HAP-1 (cell line): ENCODE measurements at regions not wholly inside any gene's neighbourhood (a gene's known extent, or its start where the extent isn't known, plus 50 kb on each side); places are given as distances from the start of the nearest gene placed in this dataset.
"Not testable (repeated sequence)": the region's sequence is repeated elsewhere in the genome, so short reads cannot be mapped to it uniquely, and the experiment has no call there.

Experiments
- DNase-seq, 2 experiments: peaks; one replicate each; pipeline ENCODE4 v3.0.0-alpha.2; 2016 to 2020; ENCODE audit warnings: low spot score in 2 of 2
- H3K27me3 ChIP-seq: fragments of 250-450 bp; sonication (Bioruptor Pico); 2 replicates; pipeline ENCODE4 v1.5.1; 2020; ENCODE audit warnings: low read depth, mild to moderate bottlenecking, moderate library complexity
- H3K36me3 ChIP-seq: fragments of 250-450 bp; sonication (Bioruptor Pico); replicated peaks from 2 replicates; pipeline ENCODE4 v1.5.1; 2020; ENCODE audit warnings: mild to moderate bottlenecking
- H3K4me1 ChIP-seq: fragments of 250-450 bp; sonication (Bioruptor Pico); 2 replicates; pipeline ENCODE4 v1.5.1; 2020; ENCODE audit warnings: mild to moderate bottlenecking
- H3K4me3 ChIP-seq: fragments of 250-450 bp; sonication (Bioruptor Pico); 2 replicates; pipeline ENCODE4 v1.5.1; 2020; ENCODE audit warnings: mild to moderate bottlenecking, moderate library complexity
- H3K9me3 ChIP-seq: fragments of 250-450 bp; sonication (Bioruptor Pico); 2 replicates; pipeline ENCODE4 v1.5.1; 2020; ENCODE audit warnings: mild to moderate bottlenecking, moderate library complexity
- in situ Hi-C: fragments of 300-500 bp; cut with MboI; formaldehyde crosslinking; loops from 3 replicates; pipeline ENCODE4 v1.14.3; 2020; ENCODE audit warnings: low sequenced_read_pairs, inconsistent platforms, mixed read lengths

DNA sequence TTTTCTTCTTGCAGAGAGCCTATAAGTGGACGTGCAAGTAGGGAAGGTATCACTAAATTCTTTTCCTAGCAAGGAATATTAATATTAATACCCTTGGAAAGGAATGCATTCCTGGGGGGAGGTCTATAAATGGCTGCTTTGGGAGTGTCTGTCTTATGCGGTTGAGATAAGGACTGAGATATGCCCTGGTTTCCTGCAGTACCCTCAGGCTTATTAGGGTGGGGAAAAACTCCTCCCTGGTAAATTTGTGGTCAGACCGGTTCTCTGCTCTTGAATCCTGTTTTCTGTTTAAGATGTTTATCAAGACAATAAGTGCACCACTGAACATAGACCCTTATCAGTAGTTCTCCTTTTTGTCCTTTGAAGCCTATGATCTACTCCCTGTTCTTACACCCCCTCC is 155.2 kb downstream of the COPS8 start:
- H3K27me3 ChIP-seq, DNase-seq, H3K36me3 ChIP-seq, H3K4me3 ChIP-seq, H3K4me1 ChIP-seq, H3K9me3 ChIP-seq, in situ Hi-C loops: not testable (repeated sequence)

DNA sequence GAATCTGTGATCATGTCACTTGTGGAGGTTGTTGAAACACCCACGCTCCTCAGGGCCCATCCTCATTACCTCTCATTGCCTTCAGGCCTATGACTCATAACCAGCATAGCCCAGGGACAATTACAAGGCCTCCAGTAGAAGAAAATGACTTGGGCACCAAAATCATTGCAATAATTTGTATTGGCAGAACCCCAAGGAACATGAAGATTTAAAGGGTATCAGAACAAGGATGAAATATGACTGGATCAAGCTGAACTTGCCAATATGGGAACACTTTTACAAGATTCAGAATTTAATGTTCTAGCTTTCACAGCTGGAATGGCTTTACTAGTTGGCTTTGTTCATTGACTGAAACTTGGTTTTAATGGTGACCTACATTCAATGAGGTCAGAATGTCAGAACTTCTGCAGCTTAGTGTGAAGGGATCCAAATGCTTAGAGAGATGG is 156.4 kb downstream of the COPS8 start:
- Histone ChIP-seq H3K4me3 (no peak overlapping the region), H3K36me3 (no peaks in the 10 kb centered on the region), H3K4me1 (no peaks in the 10 kb centered on the region), H3K27me3 (no peaks in the 10 kb centered on the region), H3K9me3 (no peaks in the 10 kb centered on the region)
- no peak for DNase-seq
- in situ Hi-C loops: no loop called here

DNA sequence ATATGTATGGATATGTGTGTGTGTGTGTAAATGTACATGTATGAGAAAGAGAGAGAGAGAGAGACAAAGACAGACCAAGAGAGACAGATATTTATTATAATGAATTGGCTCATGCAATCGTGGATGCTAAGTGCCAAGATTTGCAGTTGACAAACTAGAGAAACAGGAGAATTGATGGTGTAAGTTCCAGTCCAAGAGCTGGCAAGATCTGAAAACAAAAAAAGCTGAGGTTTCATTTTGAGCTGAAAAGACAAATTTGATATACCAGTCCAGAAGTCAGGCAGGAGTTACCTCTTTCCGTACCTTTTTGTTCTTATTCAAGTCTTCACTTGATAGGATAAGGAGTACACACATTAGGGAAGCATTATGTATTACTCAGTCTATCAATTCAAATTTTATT is 157.8 kb downstream of the COPS8 start:
- H3K4me3 ChIP-seq: no peak overlapping the region
- no peak for DNase-seq
- no peaks in the 10 kb centered on the region for H3K27me3 ChIP-seq
- in situ Hi-C loops: no loop called here
- no peaks in the 10 kb centered on the region for H3K4me1 ChIP-seq
- H3K36me3 ChIP-seq: no peaks in the 10 kb centered on the region
- no peaks in the 10 kb centered on the region for H3K9me3 ChIP-seq

DNA sequence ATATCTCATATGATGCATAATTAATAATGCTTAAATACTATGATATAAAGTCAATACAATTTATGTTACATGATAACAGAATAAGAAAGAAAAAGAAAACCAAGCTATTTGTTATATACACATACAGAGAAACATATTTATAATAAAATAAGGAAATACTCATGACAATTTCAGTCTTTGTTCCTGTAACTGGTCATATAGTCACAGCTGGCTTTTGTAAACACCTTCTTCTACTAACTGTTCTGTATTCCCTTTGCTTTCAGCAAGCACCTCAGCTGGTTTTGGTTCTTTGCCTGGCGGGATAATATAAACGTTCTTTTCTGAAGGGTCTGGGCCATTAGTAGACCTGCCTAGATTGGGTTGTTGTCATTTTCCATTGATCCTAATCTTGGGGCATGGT is 158.5 kb downstream of the COPS8 start:
- in situ Hi-C loops: no loop called here
- DNase-seq: no peak
- H3K36me3 ChIP-seq: no peaks in the 10 kb centered on the region
- H3K4me1 ChIP-seq: no peaks in the 10 kb centered on the region
- no peaks in the 10 kb centered on the region for H3K27me3 ChIP-seq
- no peak overlapping the region for H3K4me3 ChIP-seq
- no peaks in the 10 kb centered on the region for H3K9me3 ChIP-seq

DNA sequence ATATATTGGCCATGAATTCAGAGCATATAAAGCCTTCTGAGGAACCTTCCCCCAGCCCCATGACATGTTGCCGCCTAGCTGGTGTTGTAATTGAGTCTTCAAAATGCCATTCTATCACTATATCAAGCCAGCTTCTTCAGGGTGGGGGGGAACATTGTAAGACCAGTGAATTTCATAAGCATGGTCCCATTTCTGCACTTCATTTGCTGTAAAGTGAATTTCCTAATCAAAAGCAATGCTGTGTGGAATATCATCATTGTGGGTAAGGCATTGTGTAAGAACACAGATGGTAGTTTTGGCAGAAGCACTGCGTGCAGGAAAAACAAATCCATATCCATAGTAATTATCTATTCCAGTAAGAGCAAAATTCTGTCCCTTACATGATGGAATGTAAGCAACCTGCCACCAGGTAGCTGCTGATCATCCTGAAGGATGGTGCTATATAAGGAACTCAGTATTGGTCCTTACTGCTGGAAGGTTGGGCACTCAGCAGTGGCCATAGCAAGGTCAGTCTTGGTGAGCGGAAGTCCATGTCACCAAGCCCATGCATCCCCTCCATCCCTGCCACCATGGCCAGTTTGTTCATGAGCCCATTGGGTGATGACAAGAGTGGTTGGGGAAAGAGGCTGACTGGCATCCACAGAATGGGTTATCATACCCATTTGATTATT is 159.4 kb downstream of the COPS8 start:
- H3K27me3 ChIP-seq: no peaks in the 10 kb centered on the region
- H3K4me3 ChIP-seq: no peak overlapping the region
- no peaks in the 10 kb centered on the region for H3K9me3 ChIP-seq
- H3K4me1 ChIP-seq: no peaks in the 10 kb centered on the region
- no peak for DNase-seq
- in situ Hi-C loops: no loop called here
- H3K36me3 ChIP-seq: no peaks in the 10 kb centered on the region

DNA sequence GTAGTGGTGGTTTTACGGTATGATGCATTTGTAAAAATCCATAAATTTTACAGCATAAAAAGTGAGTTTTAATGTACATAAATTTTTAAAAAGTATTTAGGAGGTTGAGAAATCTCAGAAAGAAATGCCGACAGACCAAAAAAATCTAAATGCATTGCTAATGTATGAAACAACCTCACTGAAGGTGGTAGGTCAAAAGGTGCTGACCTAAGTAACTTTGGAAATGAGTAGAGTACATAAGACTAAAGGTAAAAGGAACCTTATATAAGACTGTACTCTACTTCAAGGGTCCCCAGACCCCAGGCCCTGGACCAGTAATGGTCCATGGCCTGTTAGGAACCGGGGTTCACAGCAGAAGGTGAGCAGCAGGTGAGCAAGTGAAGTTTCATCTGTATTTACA is 163.4 kb downstream of the COL6A3 start:
- H3K27me3 ChIP-seq: no peaks in the 10 kb centered on the region
- in situ Hi-C loops: no loop called here
- DNase-seq: no peak
- H3K36me3 ChIP-seq: no peaks in the 10 kb centered on the region
- no peaks in the 10 kb centered on the region for H3K9me3 ChIP-seq
- H3K4me3 ChIP-seq: no peak overlapping the region
- no peaks in the 10 kb centered on the region for H3K4me1 ChIP-seq

DNA sequence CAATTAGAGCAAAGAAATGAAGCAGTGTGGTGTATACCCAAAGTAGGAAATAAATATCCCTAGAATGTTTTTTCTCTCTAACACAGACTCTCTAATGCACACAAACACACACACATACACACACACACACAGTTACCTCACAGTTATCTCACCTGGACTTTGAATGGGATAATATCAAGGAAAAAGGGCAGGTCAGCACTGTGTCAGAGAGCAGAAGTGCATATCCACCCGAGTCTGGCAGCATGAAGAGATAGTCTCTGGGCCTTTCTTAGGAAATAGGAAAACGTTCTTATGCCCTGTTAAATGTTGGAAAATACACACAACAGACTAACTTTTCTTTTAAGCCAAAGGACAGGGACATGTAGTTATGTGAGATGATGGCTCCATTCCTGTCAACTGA is 162.0 kb downstream of the COL6A3 start:
- Histone ChIP-seq H3K9me3 (no peaks in the 10 kb centered on the region), H3K27me3 (no peaks in the 10 kb centered on the region), H3K4me1 (no peaks in the 10 kb centered on the region), H3K4me3 (no peak overlapping the region), H3K36me3 (no peaks in the 10 kb centered on the region)
- DNase-seq: no peak
- in situ Hi-C loops: no loop called here

DNA sequence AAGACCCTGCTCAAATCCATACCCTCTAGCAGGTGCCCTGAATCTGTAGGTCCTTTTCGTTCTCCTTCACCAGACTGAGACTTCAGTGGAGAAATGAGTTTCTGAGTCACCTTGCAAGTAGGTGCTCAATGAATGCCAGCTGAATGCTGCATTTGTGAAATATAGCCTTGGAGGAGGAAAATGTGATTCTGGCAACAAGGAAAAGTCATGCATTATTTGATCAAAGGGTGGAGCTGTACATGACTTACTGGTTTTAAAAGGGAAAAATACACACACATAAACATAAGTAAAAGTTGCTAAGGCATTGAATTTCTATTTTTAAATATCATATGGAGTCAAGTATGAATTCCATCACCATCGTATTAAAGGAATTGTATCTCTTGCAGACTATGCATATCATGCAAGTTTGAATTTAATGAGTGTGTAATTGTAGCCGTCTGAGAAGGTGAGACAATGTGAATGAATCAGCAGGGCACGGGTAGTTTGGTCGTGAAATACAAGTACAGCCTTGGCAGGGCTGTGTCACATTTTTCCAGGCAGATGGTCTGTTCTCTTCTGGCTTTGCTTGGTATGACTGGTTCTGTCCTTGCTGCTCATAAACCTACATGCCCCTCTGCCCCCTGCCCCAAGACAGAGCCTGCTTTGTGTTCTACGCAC is 160.8 kb downstream of the COL6A3 start:
- Histone ChIP-seq H3K4me3 (no peak overlapping the region), H3K36me3 (no peaks in the 10 kb centered on the region), H3K9me3 (no peaks in the 10 kb centered on the region), H3K27me3 (no peaks in the 10 kb centered on the region), H3K4me1 (no peaks in the 10 kb centered on the region)
- in situ Hi-C loops: no loop called here
- no peak for DNase-seq

DNA sequence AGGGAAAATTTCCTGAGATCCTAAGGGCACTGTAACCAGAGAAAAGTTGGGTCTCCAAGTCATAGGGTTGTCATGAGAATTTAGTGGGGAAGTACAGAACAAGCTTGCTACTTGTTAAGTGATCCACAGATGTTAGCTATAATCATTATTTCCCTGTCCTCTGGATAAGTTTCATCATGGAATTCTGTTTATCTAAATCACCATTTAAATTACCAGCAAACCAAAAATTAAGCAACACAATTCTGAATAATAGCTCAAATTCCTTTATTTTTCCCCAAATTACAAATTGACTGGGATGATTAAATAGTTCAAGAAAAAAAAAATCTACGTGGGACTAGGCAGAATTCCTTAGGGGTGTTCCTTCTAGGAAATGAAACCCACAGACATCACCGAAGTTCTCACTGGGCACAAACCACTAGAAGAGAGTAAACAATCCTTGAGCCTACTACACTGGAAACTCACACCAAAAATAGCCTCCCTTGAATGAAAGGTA is 159.5 kb downstream of the COL6A3 start:
- in situ Hi-C loops: no loop called here
- H3K36me3 ChIP-seq: no peaks in the 10 kb centered on the region
- no peaks in the 10 kb centered on the region for H3K27me3 ChIP-seq
- DNase-seq: no peak
- no peaks in the 10 kb centered on the region for H3K9me3 ChIP-seq
- no peak overlapping the region for H3K4me3 ChIP-seq
- no peaks in the 10 kb centered on the region for H3K4me1 ChIP-seq

DNA sequence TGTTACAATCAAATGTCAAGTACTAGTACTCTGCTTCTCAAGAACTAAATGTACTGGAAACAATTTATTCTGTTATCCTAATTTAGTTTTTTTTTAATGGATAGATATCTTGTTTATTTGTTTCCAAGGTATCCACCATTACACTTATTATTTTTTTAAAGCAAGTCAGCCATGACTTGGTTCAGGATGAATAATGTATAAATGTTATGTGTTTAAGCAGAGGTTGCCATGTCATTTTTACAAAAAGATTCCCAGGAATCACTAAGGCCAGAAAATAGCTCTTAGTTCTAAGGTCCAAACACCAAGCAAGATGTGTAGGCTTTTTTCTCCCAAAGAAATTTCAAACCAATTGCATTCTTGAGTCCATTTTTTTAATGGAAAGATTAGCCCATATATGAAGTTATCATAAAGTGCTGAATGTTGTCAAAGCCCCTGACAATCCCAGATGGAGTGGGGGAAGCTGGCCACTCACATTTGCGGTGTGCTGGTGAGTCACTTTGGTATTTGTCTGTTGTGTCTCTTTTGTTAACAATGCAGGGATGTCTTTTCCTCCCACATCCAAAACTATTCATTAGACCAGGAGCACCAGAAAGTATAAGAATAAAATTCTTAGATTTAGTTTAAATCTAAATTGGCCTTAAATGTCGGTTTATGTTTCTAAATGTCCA is 158.9 kb downstream of the COL6A3 start:
- DNase-seq: no peak
- Histone ChIP-seq H3K4me3 (no peak overlapping the region), H3K27me3 (no peaks in the 10 kb centered on the region), H3K4me1 (no peaks in the 10 kb centered on the region), H3K36me3 (no peaks in the 10 kb centered on the region), H3K9me3 (no peaks in the 10 kb centered on the region)
- in situ Hi-C loops: no loop called here

DNA sequence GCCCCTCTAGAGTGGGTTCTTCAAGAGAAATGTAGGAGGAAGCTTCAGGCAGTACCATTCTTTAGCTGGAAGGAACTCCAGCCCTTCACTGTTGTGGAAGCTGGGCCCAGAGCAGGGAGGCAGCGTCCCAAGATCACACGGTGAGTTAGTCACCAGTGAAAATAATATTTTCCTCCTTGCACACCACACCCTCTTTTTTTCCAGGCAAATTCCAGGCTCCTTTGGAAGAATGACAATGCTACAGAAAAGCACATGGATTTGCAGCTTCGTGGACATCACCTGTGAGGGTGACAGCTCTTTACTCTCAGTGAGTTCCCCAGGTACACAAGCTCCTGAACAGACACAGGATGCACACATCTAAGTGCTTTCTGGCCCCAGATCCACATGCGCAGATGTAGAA is 157.1 kb downstream of the COL6A3 start:
- Histone ChIP-seq H3K9me3 (no peaks in the 10 kb centered on the region), H3K4me3 (no peak overlapping the region), H3K36me3 (no peaks in the 10 kb centered on the region), H3K27me3 (no peaks in the 10 kb centered on the region), H3K4me1 (no peaks in the 10 kb centered on the region)
- in situ Hi-C loops: no loop called here
- DNase-seq: no peak

DNA sequence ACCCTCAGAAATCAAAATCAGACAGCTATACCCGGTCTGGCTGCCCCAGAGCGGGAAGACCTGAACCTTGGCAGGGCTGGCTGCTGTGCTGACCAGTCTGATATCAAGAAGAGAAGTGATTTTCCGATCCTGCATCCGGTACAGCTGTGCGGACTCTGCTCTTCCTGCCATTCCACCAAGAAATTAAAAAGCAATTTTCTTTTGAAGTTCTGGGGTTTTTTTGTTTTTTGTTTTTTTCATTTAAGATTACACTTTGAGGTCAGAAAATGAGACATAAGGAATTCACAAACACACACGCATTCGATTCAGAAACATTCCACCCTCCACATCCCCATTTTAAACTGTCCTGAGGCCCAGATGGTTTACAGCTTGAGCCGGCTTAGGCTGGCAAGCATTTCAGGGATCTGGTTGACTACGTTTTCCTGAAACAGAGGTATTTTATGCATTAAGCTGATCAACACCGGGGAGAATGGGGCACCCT is 156.5 kb downstream of the COL6A3 start:
- in situ Hi-C loops: no loop called here
- no peak for DNase-seq
- Histone ChIP-seq H3K36me3 (no peaks in the 10 kb centered on the region), H3K4me1 (no peaks in the 10 kb centered on the region), H3K4me3 (no peak overlapping the region), H3K9me3 (no peaks in the 10 kb centered on the region), H3K27me3 (no peaks in the 10 kb centered on the region)

DNA sequence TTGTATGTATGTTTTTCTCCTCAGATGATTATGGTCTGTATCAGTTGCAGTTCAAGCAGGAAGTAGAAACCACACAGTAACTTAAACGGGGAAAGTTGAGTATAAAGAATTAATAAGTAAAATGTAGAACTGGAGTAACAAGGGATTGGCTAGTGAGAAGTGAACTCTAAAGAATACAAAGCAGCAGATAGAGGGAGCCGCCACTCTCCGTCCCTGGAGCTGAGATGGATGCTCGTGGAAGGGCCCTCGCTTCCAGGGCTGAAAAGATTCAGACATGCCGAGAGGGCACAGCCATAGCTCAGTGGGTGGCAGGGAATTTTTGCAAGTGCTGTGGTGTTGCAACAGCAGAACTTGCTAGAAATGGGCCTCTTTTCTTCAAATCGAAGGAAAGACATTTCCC is 155.8 kb downstream of the COL6A3 start:
- in situ Hi-C loops: no loop called here
- Histone ChIP-seq H3K4me3 (no peak overlapping the region), H3K9me3 (no peaks in the 10 kb centered on the region), H3K4me1 (no peaks in the 10 kb centered on the region), H3K27me3 (no peaks in the 10 kb centered on the region), H3K36me3 (no peaks in the 10 kb centered on the region)
- DNase-seq: no peak

DNA sequence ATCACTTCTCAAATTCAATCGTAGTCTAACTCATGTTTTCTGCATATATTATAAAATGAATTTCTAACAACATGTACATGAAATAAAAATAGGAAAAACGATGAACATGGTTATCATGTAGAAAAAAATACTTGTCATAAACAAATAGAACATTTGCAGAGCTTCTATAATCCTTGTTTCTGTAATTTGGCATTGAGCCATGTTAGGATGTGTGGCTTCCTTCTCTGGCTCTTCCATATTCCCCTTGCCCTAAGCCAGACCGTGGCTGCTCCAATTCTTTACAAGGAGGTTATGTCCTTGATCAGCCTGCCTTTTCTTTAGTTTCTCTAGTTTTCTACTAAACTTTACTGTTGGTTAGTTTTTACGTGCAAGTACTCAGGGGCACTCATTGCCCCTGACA is 155.3 kb downstream of the COL6A3 start:
- no peaks in the 10 kb centered on the region for H3K4me1 ChIP-seq
- DNase-seq: no peak
- H3K27me3 ChIP-seq: no peaks in the 10 kb centered on the region
- in situ Hi-C loops: no loop called here
- H3K4me3 ChIP-seq: no peak overlapping the region
- no peaks in the 10 kb centered on the region for H3K9me3 ChIP-seq
- H3K36me3 ChIP-seq: no peaks in the 10 kb centered on the region
